NCI-H2029 (cell line): ENCODE measurements at regions not wholly inside any gene's neighbourhood (a gene's known extent, or its start where the extent isn't known, plus 50 kb on each side); places are given as distances from the start of the nearest gene placed in this dataset.
"Not testable (repeated sequence)": the region's sequence is repeated elsewhere in the genome, so short reads cannot be mapped to it uniquely, and the experiment has no call there.

ENCODE experiments used
- DNase-seq: peaks from one replicate; lab custom pipeline; 2025; lab: John Stamatoyannopoulos, UW

DNA sequence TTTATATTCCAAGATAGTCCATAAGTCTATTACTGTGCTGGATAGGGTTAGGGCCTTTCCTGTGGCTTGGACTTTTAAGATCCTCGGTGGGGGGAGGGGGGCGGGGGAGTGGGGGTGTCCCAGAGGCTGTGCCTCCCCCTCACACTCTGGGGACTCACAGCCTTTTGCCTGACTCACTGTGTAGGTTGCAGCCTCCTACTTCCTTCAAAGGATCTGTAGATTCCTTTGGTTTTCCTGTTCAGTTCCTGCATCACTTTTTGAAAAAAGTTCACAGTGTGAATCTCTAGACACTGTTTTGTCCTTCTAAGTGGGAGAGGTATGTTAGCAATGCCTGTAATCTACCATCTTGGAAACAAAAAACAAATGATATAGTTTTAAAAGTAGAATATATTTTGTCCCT, 999.9 kb downstream of the GLUD2 start:
- DNase-seq: no peak

- no peak for DNase-seq
These were observed 1008.0 kb downstream of the GLUD2 start for GRCh38 chrX:122055460-122055859.

DNA sequence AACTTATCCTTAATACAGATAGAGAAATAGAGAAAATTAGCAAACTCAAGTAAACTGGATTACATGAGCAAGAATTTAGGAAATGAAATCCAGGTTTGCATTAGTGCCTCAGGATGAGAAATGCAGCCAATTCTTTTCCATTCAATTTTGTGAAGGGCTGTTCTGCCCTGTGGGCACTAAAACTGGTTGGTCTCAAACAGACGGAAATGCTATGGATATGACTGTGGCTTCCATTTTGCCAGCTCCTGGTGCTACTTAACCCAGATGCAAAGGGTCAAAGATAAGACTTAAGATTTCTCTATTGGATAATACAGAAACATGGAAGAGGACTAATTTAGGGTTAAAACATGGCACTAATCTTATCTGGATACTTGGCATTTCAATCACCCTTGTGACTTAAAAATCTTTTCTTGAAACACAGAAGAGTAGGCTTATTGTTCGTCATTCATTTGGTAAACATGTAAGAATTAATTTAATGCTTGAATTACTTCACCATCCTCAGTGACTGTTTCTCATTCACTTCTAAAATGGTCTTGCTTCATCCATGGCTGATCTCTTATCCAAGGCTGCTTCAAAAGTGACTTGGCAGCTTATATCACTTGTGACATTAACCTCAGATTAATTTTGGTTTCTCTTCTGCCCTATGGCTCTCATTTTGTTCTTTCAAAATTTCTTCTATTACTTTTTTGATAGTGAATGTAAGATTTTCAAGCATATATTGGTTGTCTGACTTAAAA, 1008.7 kb downstream of the GLUD2 start:
- no peak for DNase-seq

DNA sequence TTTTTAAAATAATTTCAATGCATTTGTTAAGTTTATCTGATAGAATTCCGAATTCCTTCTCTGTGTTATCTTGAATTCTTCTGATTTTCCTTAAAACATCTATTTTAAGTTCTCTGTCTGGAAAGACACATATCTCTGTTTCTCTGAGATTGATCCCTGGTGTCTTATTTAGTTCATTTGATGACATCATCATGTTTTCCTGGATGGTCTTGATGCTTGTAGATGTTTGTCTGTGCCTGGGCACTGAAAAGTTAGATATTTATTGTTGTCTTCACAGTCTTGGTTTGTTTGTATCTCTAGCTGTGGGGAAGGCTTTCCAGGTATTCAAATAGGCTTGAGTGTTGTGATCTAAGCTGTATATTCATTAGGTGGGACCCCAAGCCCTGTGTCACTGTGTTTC, 1028.8 kb downstream of the GLUD2 start:
- no peak for DNase-seq

- no peak for DNase-seq
These were observed 1030.7 kb downstream of the GLUD2 start for GRCh38 chrX:122078079-122078478.

- no peak for DNase-seq
These were observed 1039.9 kb downstream of the GLUD2 start for GRCh38 chrX:122087341-122087740.

DNA sequence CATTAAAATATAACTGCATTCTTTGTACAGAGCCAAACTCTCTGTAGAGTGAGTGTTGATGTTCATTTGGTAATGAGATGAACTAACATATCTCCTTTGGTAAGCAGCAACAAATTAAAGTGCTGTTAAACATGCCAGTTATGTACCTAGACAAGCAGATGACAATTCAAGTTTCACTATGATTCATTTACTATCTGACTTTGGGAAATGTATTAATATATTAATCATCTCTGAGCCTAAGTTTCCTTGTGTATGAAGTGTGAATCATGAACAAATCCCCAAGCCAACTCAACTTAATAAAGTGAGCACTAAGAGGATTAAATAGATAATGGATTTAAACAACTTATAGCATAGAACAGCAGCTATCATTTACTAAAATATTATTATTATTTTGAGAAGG, 1044.2 kb downstream of the GLUD2 start:
- DNase-seq: no peak

- DNase-seq: no peak
These were observed 1045.0 kb downstream of the GLUD2 start for GRCh38 chrX:122092360-122092759.

GRCh38 chrX:122092978-122093377, 1045.6 kb downstream of the GLUD2 start:
- DNase-seq: no peak

DNA sequence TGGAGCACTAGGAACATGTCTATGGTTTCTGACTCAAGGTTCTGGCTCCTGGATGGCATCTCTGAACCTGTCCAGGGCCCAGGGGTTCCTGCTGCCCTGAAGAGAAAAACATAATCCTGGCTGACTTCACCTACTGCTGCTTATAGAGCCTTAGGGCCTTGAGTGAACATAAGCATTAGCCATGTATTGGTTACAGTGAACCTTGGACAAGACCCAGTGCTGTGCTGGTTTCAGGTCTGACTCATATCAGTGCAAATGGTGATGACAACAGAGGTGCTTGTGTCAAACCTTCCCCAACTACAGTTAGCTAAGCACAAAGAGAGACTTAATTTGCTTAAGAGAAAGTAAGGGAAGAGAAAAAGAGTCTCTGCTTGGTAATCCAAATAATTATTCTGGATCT, 1047.2 kb downstream of the GLUD2 start:
- DNase-seq: no peak

DNA sequence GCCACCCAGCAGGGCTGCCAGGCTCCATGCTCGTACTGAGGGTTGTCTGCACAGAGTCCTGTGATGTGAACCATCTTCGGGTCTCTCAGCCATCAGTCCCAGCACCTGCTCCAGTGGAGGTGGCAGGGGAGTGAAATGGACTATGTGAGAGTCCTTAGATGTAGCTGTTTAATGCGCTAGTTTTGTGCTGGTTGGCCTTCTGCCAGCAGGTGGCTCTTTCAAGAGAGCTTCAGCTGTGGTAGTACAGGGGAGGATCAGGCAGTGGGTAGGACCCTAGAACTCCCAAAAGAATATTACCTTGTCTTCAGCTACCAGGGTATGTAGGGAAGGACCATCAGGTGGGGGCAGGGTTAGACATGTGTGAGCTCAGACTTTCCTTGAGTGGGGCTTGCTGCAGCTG, 1066.0 kb downstream of the GLUD2 start:
- DNase-seq: peak; percentile 16

DNA sequence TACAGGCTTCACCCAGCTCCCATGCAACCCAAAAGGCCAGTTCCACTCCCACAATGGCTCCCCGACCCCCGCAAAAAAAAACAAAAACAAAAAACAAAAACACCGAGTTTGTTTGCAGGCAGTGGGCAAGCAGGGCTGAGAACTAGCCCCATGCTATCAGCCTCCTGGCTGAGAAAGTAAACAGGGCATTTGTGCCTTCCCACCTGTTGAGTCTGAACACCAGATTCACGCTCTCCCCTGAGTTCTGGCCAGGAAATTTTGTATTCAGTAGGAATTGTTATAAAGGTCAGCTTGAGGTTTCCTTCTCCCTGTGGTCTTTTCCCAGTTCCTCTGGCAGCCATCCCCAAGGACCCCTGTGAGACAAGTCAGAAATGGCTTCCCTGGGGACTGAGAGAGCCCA, 1066.5 kb downstream of the GLUD2 start:
- DNase-seq: no peak

DNA sequence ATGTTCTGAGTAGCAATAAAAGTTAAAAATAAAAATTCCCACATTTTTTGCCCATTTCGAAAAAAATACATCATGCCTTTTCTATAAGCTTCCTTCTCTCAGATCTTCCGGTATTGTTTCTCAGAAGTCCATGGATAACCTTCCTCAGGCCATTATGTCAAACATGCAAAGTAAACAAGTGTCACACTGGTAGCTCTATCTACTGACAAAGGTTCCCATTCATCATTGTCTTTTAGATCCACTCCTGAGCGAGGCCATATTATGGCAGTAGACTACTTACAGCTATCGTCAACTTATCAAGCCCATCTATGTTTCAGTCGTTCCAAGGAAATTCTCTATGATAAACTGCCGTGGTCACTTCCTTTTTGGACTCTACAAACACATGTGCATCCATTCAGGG, 1068.2 kb downstream of the GLUD2 start:
- DNase-seq: no peak

GRCh38 chrX:122119361-122119760, 1064.7 kb upstream of the GRIA3 start:
- peak; percentile 71 for DNase-seq

DNA sequence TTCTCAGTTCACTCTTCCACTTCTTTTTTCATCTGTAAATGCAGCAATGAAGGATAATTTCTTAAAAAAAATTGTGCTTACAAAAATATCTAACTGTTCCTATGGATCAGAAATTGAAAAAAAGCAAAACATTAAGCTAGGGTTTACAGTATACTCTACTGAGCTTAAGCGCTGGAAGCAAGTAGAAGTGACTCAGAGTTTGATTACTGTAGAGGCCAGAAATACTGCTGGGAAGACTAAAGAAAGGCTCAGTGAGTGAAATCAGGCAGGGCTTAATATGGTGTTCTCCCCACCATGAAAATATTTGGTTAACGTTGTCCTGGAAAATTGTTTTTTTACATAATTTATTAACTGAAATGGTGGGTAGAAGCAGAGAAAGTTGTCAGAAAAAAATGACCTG, 1061.8 kb upstream of the GRIA3 start:
- no peak for DNase-seq

GRCh38 chrX:122133478-122133877, 1050.6 kb upstream of the GRIA3 start:
- DNase-seq: no peak

DNA sequence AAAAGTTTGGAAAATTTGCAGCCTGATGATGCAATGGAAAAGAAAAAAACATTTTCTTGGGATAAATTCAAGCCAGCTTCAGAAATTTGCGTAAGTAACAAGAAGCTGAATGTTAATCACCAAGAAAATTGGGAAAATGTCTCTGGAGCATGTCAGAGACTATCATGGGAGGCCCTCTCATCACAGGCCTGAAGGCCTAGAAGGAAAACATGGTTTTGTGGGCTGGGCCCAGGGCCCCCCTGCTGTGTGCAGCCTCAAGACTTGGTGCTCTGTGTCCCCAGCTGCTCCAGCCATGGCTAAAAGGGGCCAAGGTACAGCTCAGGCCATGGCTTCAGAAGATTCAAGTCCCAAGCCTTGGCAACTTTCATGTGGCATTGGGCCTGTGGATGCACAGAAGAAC, 1049.8 kb upstream of the GRIA3 start:
- no peak for DNase-seq

DNA sequence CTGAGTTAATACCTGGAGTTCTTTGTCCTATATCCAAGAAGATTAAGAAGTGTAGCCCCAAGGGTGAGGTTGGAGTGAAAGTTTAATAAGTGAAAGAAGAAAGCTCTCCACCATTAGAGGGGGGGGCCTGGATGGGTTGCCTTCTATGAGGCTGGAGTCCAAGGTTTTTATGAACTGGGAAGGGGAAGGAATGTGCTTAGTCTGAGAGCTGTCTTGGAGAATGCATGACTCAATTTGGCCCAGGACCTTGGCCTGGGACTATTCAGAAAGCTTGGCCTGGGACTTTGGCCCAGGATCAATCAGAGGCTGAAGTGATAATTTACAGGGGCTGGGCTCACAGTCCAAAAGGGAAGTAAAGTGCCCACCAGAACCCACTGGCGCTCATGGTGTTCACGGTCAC, 1049.0 kb upstream of the GRIA3 start:
- DNase-seq: no peak

DNA sequence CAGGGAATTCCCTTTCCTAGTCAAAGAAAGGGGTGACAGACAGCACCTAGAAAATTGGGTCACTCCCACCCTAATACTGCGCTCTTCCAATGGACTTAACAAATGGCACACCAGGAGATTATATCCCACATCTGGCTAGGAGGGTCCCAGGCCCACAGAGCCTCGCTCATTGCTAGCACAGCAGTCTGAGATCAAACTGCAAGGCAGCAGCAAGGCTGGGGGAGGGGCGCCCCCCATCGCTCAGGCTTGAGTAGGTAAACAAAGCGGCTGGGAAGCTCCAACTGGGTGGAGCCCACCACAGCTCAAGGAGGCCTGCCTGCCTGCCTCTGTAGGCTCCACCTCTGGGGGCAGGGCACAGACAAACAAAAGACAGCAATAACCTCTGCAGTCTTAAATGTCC, 1043.9 kb upstream of the GRIA3 start:
- not testable (repeated sequence) for DNase-seq

DNA sequence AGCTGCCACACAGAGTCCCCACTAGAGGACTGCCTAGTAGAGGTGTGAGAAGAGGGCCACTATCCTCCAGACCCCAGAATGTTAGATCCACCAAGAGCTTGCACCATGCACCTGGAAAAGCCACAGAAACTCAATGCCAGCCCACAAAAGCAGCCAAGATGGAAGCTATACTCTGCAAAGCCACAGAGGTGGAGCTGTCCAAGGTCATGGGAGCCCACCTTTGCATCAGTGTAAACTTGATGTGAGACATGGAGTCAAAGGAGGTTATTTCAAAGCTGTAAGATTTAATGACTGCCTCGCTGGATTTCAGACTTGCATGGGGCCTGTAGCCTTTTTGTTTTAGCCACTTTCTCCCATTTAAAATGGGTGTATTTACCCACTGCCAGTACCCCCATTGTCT, 1030.1 kb upstream of the GRIA3 start:
- no peak for DNase-seq

DNA sequence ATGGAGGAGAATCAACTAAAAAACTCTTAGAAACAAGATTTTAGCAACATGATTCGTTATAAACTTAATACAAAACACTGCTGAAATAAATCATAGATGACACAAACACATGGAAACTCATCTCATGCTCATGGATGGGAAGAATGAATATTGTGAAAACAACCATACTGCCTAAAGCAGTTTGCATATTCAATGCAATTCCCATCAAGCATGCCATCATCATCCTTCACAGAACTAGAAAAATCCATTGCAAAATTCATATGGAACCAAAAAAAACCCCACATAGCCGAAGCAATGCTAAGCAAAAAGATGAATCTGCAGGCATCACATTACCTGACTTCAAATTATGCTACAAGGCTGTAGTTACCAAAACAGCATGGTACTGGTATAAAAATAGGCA, 1015.8 kb upstream of the GRIA3 start:
- DNase-seq: no peak

GRCh38 chrX:122184791-122185190, 999.3 kb upstream of the GRIA3 start:
- no peak for DNase-seq

GRCh38 chrX:122187069-122187713, 996.9 kb upstream of the GRIA3 start:
- DNase-seq: no peak

DNA sequence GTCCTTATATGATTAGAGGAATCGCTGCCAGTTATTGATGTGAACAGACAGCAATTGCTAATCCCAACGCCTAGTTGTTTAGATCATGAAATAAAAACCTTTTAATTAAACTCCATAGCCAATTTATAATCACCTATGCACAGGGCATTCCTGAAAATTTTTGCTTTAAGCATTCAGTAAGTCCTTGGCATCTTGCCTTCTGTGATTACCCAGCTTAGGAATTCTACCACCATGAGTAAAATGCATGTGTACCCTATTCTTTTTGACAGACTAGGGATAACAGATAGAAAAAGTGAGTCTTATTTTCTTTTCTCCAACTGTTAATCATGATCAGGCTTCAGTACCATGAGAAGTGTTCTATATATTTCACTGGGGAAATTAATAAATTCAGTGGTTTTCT, 995.3 kb upstream of the GRIA3 start:
- no peak for DNase-seq
